Muscle layer of duodenum (tissue), 2 donors: ENCODE measurements at regions not wholly inside any gene's neighbourhood (a gene's known extent, or its start where the extent isn't known, plus 50 kb on each side); places are given as distances from the start of the nearest gene placed in this dataset.

ENCODE experiments used
- H3K27ac ChIP-seq: one replicate; pipeline ENCODE4 v1.7.0; 2013; ENCODE audit warnings: mild to moderate bottlenecking, low read length
- H3K27me3 ChIP-seq: one replicate; pipeline ENCODE4 v1.7.0; 2013; ENCODE audit warnings: low read depth, mild to moderate bottlenecking, control low read depth, low read length
- H3K36me3 ChIP-seq, 2 donors: one replicate each; pipeline ENCODE4 v1.7.0; 2013; ENCODE audit warnings: low read length in 2 of 2, control low read depth in 1 of 2, mild to moderate bottlenecking in 1 of 2; ENCODE audit not compliant: insufficient read depth in 2 of 2, control insufficient read depth in 1 of 2
- H3K4me1 ChIP-seq, 2 donors: one replicate each; pipeline ENCODE4 v1.7.0; 2013; ENCODE audit warnings: low read length in 2 of 2, mild to moderate bottlenecking in 2 of 2, control low read depth in 1 of 2, moderate library complexity in 1 of 2; ENCODE audit not compliant: insufficient read depth in 2 of 2, control insufficient read depth in 1 of 2
- H3K4me3 ChIP-seq, 2 donors: one replicate each; pipeline ENCODE4 v1.7.0; 2013; ENCODE audit warnings: low read length in 2 of 2, low read depth in 1 of 2, mild to moderate bottlenecking in 1 of 2
- H3K9me3 ChIP-seq, 2 donors: one replicate each; pipeline ENCODE4 v1.7.0; 2013; ENCODE audit warnings: low read length in 2 of 2, control low read depth in 1 of 2, mild to moderate bottlenecking in 1 of 2; ENCODE audit not compliant: control insufficient read depth in 1 of 2
- donor health status: healthy.

GRCh38 chr13:95502216-95502615 lies 50.3 kb upstream of the CLDN10 start:
- Histone ChIP-seq H3K36me3 (no peaks in the 10 kb centered on the region), H3K9me3 (peaks cover 6 to 7% of the 10 kb centered on the region in 2 donors), H3K4me3 (no peak overlapping the region), H3K27me3 (no peaks in the 10 kb centered on the region), H3K27ac (no peak overlapping the region), H3K4me1 (peaks cover 3 to 5% of the 10 kb centered on the region in 2 donors)
